HL-60/S4 (cell line): ENCODE measurements at regions not wholly inside any gene's neighbourhood (a gene's known extent, or its start where the extent isn't known, plus 50 kb on each side); places are given as distances from the start of the nearest gene placed in this dataset.

Experiments
- in situ Hi-C: fragments of 300-500 bp; cut with MboI; formaldehyde crosslinking; loops from 2 replicates; pipeline ENCODE4 v1.14.3; 2022; ENCODE audit warnings: low sequenced_read_pairs

GRCh38 chr6:105484238-105485161 is 81.6 kb upstream of the PREP start:
- in situ Hi-C loops: loop anchor here (25.0 kb wide), 1 partner anchor 603 kb away; the partner anchor contains the start of gene PRDM1

GRCh38 chr6:105483492-105483891 is 80.6 kb upstream of the PREP start:
- in situ Hi-C loops: loop anchor here (25.0 kb wide), 1 partner anchor 604 kb away; the partner anchor contains the start of gene PRDM1

GRCh38 chr6:105482921-105483320 is 80.0 kb upstream of the PREP start:
- in situ Hi-C loops: loop anchor here (25.0 kb wide), 1 partner anchor 604 kb away; the partner anchor contains the start of gene PRDM1

- in situ Hi-C loops: loop anchor here (25.0 kb wide), 1 partner anchor 605 kb away; the partner anchor contains the start of gene PRDM1
These were observed 79.5 kb upstream of the PREP start for GRCh38 chr6:105482227-105482844.

GRCh38 chr6:105476978-105477377 is 74.1 kb upstream of the PREP start:
- in situ Hi-C loops: loop anchor here (25.0 kb wide), 1 partner anchor 610 kb away; the partner anchor contains the start of gene PRDM1

- in situ Hi-C loops: no loop called here
These were observed 71.4 kb upstream of the PREP start for GRCh38 chr6:105474234-105474633.

GRCh38 chr6:105469946-105470345 is 67.1 kb upstream of the PREP start:
- in situ Hi-C loops: no loop called here

- in situ Hi-C loops: no loop called here
These were observed 66.0 kb upstream of the PREP start for GRCh38 chr6:105468850-105469249.

- in situ Hi-C loops: no loop called here
These were observed 58.0 kb upstream of the PREP start for GRCh38 chr6:105460860-105461259.

- in situ Hi-C loops: no loop called here
These were observed 57.0 kb upstream of the PREP start for GRCh38 chr6:105459864-105460263.

GRCh38 chr6:105459049-105459448 is 56.2 kb upstream of the PREP start:
- in situ Hi-C loops: no loop called here

- in situ Hi-C loops: no loop called here
These were observed 55.7 kb upstream of the PREP start for GRCh38 chr6:105458551-105458950.

- in situ Hi-C loops: no loop called here
These were observed 55.2 kb upstream of the PREP start for GRCh38 chr6:105458084-105458483.

- in situ Hi-C loops: no loop called here
These were observed 51.1 kb upstream of the PREP start for GRCh38 chr6:105453968-105454367.

GRCh38 chr6:105452924-105453756 is 50.3 kb upstream of the PREP start:
- in situ Hi-C loops: no loop called here
